Duodenal mucosa (tissue), 2 donors: ENCODE measurements at regions not wholly inside any gene's neighbourhood (a gene's known extent, or its start where the extent isn't known, plus 50 kb on each side); places are given as distances from the start of the nearest gene placed in this dataset.

Source experiments
- H3K27ac ChIP-seq: one replicate; pipeline ENCODE4 v1.7.0; 2013; ENCODE audit warnings: low read depth, low read length
- H3K27me3 ChIP-seq, 2 donors: one replicate each; pipeline ENCODE4 v1.7.0; 2013; ENCODE audit warnings: low read length in 2 of 2, control low read depth in 1 of 2; ENCODE audit not compliant: insufficient read depth in 2 of 2, control insufficient read depth in 1 of 2
- H3K36me3 ChIP-seq, 2 donors: one replicate each; pipeline ENCODE4 v1.7.0; 2013; ENCODE audit warnings: low read length in 2 of 2, control low read depth in 1 of 2; ENCODE audit not compliant: insufficient read depth in 2 of 2, control insufficient read depth in 1 of 2
- H3K4me1 ChIP-seq, 2 donors: one replicate each; pipeline ENCODE4 v1.7.0; 2013; ENCODE audit warnings: low read length in 2 of 2, control low read depth in 1 of 2; ENCODE audit not compliant: insufficient read depth in 2 of 2, control insufficient read depth in 1 of 2
- H3K4me3 ChIP-seq, 2 donors: one replicate each; pipeline ENCODE4 v1.7.0; 2013; ENCODE audit warnings: low read length in 2 of 2, low read depth in 1 of 2
- H3K9ac ChIP-seq, 2 donors: one replicate each; pipeline ENCODE4 v1.7.0; 2013; ENCODE audit warnings: low read length in 2 of 2, low read depth in 1 of 2
- H3K9me3 ChIP-seq, 2 donors: one replicate each; pipeline ENCODE4 v1.7.0; 2013; ENCODE audit warnings: low read length in 2 of 2, control low read depth in 1 of 2; ENCODE audit not compliant: control insufficient read depth in 1 of 2

GRCh38 chr4:163818673-163819072 is 324.2 kb downstream of the TMA16 start:
- no peaks in the 10 kb centered on the region for H3K36me3 ChIP-seq
- H3K4me3 ChIP-seq: no peak overlapping the region
- H3K9me3 ChIP-seq: no peaks in the 10 kb centered on the region
- H3K4me1 ChIP-seq: no peaks in the 10 kb centered on the region
- no peak overlapping the region for H3K27ac ChIP-seq
- no peak overlapping the region for H3K9ac ChIP-seq
- no peaks in the 10 kb centered on the region for H3K27me3 ChIP-seq

DNA sequence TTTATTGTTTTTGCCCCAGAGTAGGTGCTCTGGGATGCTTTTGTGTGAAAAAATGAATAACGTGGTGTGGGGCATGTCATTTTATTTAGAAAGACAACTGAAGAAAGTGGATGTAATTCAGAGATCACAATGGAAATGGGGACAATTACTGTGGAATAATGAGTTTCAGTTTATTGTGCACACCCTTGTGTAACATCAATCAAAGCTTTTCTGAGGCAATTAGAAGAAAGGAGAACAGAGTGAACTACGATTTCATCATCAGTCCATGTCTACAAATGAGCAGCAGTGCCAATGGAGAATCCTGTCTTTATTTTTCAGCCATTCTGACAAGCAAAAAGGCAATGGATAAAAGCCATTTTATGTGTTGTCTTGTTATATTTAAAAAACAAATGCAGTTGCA is 339.2 kb downstream of the TMA16 start:
- Histone ChIP-seq H3K4me1 (no peaks in the 10 kb centered on the region), H3K9ac (no peak overlapping the region), H3K27ac (no peak overlapping the region), H3K9me3 (no peaks in the 10 kb centered on the region), H3K27me3 (no peaks in the 10 kb centered on the region), H3K36me3 (no peaks in the 10 kb centered on the region), H3K4me3 (no peak overlapping the region)

DNA sequence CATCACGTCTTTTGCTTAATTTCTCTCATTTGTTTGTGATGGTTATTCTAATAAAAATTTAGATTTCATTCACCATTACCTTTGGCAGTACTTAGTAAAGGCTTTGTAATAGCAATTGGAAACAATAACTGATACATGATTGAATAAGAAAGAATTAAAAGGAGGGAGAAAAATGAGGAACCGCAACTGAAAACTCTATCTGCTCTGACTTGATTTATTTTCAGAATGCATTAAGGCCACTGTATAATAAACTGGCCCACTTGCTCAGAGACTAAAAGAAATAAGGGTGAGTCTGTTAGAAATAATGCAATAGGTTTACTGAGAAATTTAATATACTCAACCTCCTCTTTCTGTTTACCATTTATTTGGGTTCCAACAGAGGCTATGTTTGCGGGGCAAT is 351.5 kb downstream of the TMA16 start:
- Histone ChIP-seq H3K27me3 (no peaks in the 10 kb centered on the region), H3K4me3 (no peak overlapping the region), H3K4me1 (no peaks in the 10 kb centered on the region), H3K27ac (no peak overlapping the region), H3K9me3 (no peaks in the 10 kb centered on the region), H3K36me3 (no peaks in the 10 kb centered on the region), H3K9ac (no peak overlapping the region)

DNA sequence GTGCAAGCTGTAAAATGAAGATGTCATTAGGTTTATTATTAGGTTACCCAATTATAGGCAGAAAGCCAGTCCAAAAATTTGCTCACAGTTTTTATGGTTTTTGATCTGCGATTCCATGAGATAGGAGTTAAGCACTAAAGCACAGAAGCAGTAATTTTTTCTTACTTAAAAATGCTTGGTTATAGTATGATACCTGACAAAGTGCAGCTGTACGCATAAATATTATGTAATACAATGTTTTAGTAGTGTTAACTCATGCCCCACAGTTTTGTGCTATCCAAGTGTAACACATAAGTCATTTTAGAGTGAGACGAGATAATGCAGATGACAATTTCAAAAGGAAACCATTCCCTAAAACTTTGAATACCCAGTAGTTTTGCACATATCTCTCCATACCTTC is 357.8 kb downstream of the TMA16 start:
- H3K27ac ChIP-seq: no peak overlapping the region
- no peaks in the 10 kb centered on the region for H3K4me1 ChIP-seq
- no peaks in the 10 kb centered on the region for H3K36me3 ChIP-seq
- no peak overlapping the region for H3K9ac ChIP-seq
- no peak overlapping the region for H3K4me3 ChIP-seq
- H3K27me3 ChIP-seq: no peaks in the 10 kb centered on the region
- no peaks in the 10 kb centered on the region for H3K9me3 ChIP-seq

DNA sequence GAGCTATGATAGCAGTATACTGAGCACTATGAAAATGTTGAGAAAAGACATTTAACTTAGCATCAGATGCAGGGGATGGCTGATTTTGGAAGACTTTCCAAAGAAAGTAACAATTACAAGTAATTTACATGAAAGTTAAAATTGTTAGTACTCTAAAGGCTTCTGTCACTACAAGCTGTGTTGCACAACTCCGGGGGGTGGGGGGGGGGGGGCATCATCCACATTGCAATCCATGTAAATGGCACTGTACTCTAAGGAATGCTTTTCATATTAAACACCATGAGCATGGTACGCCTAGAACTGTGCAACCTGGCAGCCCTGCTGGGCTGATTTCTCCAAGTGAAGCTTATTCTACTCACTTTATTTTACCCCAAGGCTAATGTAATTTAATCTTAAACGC is 363.4 kb downstream of the TMA16 start:
- H3K4me3 ChIP-seq: no peak overlapping the region
- no peaks in the 10 kb centered on the region for H3K27me3 ChIP-seq
- no peaks in the 10 kb centered on the region for H3K36me3 ChIP-seq
- no peaks in the 10 kb centered on the region for H3K9me3 ChIP-seq
- no peaks in the 10 kb centered on the region for H3K4me1 ChIP-seq
- H3K9ac ChIP-seq: no peak overlapping the region
- no peak overlapping the region for H3K27ac ChIP-seq

DNA sequence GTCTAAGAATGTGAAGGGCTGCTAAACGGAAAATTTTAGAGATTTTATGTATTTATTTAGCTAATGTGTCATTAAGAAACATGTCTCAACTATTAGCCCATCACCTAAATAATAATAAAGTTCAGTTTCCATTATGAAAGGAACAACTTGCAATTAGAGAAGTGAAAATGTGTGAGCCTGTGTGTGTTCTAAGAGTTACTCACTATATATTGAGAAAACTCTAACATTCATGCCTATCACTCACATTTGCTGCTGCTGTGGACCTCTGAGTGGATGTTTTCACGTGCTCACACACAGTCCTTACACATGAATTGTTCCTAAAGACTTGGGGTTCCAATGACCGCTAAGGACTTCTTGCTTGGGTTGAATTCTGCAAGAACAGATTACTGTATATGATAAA is 364.0 kb downstream of the TMA16 start:
- H3K27ac ChIP-seq: no peak overlapping the region
- no peaks in the 10 kb centered on the region for H3K27me3 ChIP-seq
- no peak overlapping the region for H3K9ac ChIP-seq
- H3K36me3 ChIP-seq: no peaks in the 10 kb centered on the region
- no peak overlapping the region for H3K4me3 ChIP-seq
- no peaks in the 10 kb centered on the region for H3K4me1 ChIP-seq
- no peaks in the 10 kb centered on the region for H3K9me3 ChIP-seq

GRCh38 chr4:163863082-163863481 is 368.6 kb downstream of the TMA16 start:
- no peak overlapping the region for H3K4me3 ChIP-seq
- no peaks in the 10 kb centered on the region for H3K4me1 ChIP-seq
- no peaks in the 10 kb centered on the region for H3K9me3 ChIP-seq
- no peak overlapping the region for H3K27ac ChIP-seq
- H3K36me3 ChIP-seq: no peaks in the 10 kb centered on the region
- H3K27me3 ChIP-seq: no peaks in the 10 kb centered on the region
- H3K9ac ChIP-seq: no peak overlapping the region

DNA sequence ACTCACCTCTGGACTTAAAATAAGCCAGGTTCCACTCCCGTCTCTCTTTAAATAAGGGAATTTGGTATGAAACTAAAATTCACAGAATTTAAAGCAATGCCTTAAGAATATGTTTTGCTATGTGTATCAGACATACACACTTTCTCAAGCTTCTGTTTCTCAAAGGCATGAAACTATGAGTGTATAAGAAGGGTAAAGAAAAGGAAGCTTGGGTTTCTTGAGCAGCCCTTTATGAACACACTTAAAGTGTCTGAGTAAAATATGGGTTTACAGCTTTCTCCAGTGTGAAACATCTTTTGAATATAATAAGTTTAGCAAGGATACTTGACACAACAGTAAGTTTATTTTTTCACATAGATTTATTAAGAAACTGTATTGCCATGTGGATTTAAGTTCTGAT is 370.5 kb downstream of the TMA16 start:
- no peak overlapping the region for H3K4me3 ChIP-seq
- no peaks in the 10 kb centered on the region for H3K9me3 ChIP-seq
- H3K36me3 ChIP-seq: no peaks in the 10 kb centered on the region
- no peak overlapping the region for H3K27ac ChIP-seq
- no peak overlapping the region for H3K9ac ChIP-seq
- H3K4me1 ChIP-seq: no peaks in the 10 kb centered on the region
- H3K27me3 ChIP-seq: no peaks in the 10 kb centered on the region

DNA sequence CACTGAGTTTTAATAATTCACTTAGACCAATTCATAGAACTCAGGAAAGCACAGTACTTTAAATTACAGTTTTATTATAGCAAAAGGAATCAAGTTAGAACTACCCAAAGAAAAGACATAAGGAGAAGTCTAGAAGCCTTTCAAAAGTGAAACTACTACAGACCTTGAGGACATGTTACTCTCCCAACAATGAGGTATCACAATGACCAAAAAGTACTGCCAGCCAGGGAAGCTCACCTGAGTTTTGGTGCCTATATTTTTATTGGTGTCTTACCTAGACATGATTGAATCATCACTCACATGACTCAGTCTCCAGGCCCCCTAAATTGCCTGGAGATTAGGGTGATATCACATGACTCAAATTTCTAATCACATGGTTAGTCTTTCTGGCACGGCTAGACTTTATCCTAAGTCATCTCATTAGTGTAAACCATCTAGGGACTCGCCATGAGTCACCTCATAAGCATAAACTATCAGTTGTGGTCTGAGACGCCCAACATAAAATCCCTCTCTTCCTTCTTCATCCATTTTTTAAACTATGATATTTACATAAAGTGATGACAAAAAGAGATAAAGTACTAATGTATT is 372.3 kb downstream of the TMA16 start:
- H3K4me3 ChIP-seq: no peak overlapping the region
- no peaks in the 10 kb centered on the region for H3K4me1 ChIP-seq
- H3K27me3 ChIP-seq: no peaks in the 10 kb centered on the region
- H3K9ac ChIP-seq: no peak overlapping the region
- no peaks in the 10 kb centered on the region for H3K9me3 ChIP-seq
- H3K27ac ChIP-seq: no peak overlapping the region
- H3K36me3 ChIP-seq: no peaks in the 10 kb centered on the region

DNA sequence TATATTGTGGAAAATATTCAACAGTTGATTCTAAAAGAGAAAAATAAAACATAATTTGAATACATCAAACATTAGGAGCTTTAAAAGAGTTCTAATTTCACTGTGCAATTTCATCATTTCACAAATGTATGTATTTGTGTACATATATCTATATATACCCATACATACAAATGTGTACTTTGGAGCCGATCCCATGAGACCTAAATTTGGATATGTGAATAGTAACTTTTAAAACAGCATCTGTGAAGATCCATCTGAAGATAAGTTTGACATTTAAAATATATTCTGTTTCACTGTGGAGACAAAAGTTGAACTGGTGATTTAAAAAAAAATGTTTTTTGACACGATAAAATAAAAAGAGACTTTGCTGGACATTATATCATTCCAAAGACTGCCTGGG is 374.0 kb downstream of the TMA16 start:
- Histone ChIP-seq H3K4me1 (no peaks in the 10 kb centered on the region), H3K4me3 (no peak overlapping the region), H3K9me3 (no peaks in the 10 kb centered on the region), H3K36me3 (no peaks in the 10 kb centered on the region), H3K27ac (no peak overlapping the region), H3K27me3 (no peaks in the 10 kb centered on the region), H3K9ac (no peak overlapping the region)

DNA sequence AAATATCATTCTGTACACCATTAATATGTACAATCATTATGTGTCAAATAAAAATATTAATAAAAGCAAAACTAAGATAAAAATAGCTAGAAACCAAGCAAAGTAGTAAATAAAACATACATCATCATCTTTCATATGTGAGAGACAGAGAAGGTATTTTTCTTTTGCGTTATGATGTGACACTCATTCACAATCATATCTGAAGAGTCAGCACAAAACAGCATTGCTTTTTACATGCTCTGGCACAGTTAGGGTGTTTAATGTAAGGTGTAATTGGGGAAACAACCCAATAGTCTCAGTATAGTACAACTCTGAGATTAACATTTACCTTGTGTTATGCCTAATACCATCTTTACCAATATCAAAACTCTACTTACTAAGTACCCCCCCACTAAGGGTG is 376.6 kb downstream of the TMA16 start:
- no peaks in the 10 kb centered on the region for H3K36me3 ChIP-seq
- no peaks in the 10 kb centered on the region for H3K4me1 ChIP-seq
- no peak overlapping the region for H3K4me3 ChIP-seq
- H3K27ac ChIP-seq: no peak overlapping the region
- H3K9ac ChIP-seq: no peak overlapping the region
- H3K27me3 ChIP-seq: no peaks in the 10 kb centered on the region
- no peaks in the 10 kb centered on the region for H3K9me3 ChIP-seq
